Right forelimb (tissue), 1 donor: ENCODE measurements at regions not wholly inside any gene's neighbourhood (a gene's known extent, or its start where the extent isn't known, plus 50 kb on each side); places are given as distances from the start of the nearest gene placed in this dataset.

ENCODE experiments used
- DNase-seq: peaks from one replicate; pipeline ENCODE4 v3.0.0-alpha.2; 2018

DNA sequence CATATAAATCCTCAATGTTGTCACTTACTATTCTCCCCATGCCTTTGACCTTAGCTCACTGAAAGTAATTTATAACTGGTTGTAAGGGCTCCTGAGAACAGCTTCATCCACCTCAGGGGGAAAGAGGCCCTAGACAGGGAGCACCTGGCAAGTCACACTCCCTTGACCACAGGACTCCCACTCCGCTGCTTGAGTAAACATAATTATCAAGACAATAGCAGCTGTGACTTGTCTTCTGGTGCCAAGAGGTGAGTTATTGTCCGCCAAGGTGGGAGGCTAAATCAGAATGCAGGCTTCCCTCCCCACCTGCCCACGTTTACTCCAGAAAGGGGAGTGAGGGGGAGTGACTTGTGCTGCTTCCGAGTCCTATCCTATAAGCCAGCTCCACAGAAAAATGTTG lies 230.6 kb upstream of the LRATD1 start:
- no peak for DNase-seq

DNA sequence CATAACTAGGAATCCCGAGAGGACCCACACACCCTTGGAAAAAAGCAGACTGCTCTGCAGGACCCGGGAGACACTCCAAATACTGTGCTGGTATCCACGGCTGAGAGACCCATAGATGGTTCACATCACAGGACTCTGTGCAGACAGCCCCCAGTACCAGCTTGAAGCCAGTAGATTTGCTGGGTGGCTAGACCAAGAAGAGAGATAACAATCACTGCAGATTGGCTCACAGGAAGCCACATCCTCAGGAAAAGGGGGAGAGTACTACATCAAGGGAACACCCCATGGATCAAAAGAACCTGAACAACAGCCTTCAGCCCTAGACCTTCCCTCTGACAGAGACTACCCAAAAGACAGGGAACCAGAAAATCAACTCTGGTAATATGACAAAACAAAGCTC lies 223.8 kb upstream of the LRATD1 start:
- DNase-seq, result no peak

DNA sequence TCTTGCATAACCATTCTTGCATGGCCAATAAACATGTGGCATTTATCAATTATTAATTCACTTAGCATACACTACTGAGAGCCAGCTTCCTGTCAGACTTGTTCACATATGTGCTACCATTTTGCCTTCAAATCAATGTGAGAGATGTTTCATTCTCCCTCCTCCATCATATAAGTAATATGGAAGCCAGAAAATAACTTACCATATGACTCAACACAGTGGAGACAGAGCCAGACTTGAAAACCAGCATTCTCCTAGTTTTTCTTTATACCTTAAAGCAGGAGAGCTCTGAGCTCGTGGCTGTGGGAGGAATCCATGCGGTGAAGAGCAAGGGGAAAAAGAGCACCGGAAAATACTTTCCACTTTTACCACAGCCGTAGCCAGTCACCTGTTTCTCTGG lies 215.0 kb upstream of the LRATD1 start:
- DNase-seq, result no peak

DNA sequence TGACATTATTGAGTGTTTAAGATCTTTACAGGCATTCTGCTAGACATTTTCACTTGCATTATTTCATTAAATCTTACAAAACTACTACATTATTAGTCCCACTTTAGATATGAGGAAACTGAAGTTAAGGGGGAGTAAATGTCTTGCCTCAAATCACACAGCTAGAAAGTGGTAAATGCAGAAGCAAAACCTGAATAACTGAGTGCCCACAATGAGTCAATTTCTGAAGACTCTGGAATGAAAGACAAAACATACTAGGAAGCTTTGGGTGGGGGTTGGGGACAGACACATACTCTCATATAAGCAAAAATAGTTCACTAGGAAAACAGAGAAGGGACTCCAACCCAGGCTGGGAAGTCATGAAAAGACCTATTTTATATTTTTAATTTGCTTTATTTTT lies 214.4 kb upstream of the LRATD1 start:
- DNase-seq, result no peak

DNA sequence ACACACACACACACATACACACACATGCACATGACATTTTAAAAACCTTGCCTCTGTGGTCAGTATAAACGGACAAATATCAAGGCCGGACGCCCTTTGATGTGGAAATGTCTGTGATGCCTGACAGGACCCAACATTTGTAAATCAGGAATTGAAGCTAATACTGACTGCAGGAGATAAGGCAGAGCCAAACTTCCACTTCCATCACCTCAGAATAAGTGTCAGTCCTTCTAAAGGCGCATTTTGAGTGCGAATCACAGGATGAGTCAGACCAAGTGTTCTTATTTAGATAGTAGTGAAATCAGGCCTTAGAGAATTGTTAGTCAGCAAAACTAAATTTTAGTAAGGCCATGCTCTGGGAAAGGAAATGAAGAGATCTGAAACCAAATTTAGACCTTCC lies 211.7 kb upstream of the LRATD1 start:
- no peak for DNase-seq

DNA sequence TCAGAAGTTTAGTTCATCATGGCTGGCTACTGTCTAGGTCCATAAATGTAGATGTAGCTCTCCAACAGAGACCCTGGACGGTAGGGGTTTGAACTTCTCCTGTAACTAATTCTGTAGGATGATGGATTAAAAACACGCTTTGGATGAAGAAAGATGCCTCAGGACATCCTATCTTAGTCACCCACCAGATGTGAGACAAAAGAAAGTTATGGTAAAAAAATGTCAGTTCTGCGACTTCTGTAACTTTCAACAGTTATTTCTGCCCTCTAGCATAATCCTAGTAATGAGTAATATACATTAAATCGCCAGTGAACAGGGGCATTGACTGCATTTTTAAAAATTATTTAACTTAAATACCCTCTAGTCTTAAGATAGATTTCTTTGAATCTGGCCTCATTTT lies 210.1 kb upstream of the LRATD1 start:
- DNase-seq, result no peak

DNA sequence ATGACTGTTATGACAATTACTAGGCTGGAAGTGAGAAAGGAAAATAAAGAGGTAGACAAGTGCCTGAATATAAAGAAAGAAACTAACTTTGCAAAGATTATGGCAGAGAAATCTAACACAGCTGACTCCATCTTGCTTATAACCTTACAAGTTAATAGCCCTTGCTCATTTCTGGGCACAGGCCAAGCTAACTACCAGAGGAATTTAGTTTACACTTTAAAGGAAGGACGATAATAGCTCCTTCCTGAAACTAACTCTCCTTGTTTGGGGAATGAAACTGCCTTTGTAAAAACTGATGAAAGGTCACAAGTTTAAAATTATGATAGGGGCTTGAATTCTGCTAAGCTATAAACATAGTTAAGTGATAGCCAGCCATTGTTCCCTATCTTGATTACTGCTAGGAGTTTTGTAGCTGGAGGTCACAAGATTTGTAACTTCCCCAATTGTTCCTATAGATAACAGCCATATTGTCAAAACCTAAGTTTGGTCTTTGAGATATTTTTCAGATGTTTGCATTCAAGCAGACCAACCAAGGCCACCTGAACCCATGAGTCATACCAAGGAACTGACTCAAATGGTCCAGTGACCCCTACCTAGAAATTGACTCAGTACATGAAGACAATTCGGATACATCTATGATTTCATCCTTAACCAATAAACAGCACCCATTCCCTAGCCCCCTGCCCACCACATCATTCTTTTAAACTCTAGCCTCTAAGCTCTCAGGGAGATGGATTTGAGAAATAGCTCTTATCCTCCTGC lies 209.2 kb upstream of the LRATD1 start:
- no peak for DNase-seq

DNA sequence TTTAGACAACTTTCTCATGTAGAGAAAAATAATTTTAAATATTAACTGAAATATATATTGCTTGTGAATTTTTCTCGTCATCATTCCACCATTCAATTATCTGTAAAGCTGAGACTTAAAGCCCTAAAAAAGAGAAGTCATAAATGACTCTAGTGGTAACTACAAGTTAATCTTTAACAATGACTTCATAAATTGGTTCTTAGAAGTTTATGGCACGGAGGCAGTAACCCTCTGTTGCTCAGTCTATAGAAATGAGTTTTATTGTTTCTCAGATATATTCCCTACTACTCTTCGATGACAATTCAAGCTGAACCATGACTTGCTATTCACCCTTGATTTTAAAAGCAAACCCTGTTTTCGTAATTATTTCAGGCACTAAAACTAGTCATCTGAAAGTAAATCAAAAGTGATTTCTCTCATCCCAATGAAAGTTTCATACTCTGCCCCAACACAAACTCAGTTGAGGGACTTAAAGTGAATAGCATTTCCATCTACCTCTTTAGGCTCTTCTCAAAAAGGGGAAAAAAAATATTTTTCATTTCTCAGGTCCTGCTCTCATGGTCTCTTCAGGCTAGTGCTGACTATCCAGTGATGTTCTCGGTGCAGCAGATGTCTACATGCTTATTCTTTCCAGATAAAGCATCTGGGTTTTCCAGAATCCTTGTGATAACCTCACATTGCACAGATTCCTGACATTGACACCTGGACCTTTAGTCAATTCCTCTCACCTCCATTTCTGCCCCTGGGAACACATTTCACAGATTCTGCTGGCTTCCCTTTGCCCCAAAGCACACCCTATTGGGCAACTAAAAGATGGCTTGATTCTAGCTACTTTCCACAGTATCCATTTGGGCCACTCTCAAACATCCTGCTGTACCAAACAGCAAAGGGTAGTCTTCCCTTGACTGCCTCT lies 207.8 kb upstream of the LRATD1 start:
- no peak for DNase-seq

DNA sequence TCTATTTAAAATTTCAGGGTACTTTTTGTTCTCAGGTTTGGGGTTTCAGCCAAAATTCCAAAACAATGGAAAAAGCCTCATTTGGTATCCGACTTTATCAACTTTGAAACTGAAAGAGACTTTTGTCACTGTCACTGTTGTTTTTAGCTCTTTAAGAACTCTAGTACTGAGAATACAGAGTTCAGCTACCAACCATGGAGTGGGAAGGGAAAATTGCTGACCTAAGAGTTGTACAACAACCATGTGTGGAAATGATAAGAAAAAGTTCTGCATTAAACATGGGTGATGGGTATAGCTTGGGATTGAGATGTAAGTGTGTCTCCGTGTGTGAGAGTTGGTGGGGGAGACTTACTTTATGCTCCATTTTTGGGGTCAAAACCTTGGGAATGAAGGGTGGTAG lies 206.6 kb upstream of the LRATD1 start:
- no peak for DNase-seq

DNA sequence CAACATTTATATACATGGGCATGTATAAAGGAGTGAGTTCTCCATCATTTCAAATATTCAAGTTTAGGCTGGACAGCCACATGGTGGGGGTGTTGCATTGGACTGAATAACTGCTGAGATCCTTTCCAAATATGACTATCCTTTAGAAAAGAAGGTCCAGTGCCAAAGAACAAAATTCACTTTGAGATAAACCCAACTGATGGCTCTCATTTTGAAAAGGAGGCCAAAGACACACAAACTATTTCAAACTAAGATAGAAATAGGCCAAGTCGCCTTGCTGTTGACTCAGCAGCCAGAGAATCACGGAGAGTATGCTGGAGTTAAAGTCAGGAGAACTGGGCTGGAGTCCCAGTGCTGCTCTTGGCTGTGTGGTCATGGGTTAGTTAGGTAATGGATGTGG lies 204.5 kb upstream of the LRATD1 start:
- no peak for DNase-seq

DNA sequence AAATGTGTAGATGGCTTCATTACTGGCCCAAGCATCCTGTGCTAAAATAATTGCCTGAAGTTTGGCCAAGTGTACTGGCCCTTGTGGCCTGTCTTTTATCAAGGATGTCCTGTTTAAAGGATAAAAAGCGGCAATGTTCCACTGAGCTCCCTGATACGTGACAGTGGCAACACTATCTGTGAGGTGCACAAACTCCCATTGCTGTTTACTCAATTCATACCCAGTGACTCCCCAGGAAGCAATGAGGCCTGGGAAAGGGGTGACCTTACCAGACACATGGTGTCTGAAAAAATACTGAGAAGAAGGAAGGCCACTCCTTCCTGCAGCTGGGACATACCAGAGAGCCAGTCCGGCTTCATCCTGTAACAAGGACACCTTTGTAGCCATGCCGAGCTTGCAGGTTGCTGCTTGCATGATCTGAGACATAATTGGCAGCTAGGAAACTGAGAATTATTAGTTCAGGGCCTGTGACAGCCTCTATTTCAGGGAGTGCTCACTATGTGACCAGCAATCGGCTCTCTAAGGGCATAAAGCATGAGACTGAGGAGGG lies 198.5 kb upstream of the LRATD1 start:
- no peak for DNase-seq

DNA sequence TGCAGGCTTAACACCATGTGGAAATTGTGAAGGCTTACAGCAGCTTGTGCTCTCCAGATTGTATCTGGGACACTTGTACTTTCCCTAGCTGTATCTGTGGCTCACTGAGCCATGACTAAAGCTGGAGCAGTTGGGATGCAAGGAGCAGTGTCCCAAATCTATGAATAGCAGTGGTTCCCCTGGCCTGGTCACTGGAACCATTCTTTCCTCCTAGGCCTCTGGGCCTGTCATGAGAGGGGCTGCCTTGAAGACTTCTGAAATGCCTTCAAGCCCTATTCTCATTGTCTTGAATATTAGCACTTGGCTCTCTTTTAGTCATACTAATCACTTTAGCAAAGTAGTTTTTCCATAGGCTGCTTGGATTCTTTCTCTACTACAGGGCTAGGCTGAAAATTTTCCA lies 186.8 kb upstream of the LRATD1 start:
- DNase-seq, result no peak

DNA sequence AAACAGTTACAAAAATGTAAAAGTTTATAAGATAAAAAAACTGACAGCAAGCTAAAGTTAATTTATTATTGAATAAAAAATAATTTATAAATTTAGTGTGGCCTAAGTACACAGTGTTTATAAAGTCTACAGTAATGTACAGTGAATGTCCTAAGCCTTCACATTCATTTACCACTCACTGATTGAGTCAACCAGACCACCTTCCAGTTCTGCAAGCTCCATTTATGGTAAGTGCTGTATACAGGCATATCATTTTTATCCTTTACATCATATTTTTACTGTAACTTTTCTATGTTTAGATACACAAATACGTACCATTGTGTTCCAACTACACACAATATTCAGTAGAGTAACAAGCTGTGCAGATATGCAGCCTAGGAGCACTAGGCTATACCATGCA lies 184.2 kb upstream of the LRATD1 start:
- no peak for DNase-seq

DNA sequence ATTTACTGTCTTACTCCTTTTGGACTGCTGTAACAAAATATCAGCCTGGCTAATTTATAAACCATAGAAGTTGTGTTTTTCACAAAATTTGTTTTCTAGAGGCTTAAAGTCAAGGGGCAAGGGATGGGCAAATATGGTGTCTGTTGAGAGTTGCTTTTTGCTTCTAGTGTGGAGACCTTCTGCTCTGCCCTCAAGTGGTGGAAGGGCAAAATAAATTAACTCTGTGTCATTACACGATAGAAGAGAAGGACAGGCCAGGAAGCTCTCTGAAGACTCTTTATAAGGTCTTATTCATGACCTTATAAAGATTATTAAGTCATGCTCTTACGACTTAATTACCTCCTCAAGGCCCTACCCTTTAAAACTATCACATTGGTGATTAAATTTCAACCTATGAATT lies 181.2 kb upstream of the LRATD1 start:
- DNase-seq, result no peak

DNA sequence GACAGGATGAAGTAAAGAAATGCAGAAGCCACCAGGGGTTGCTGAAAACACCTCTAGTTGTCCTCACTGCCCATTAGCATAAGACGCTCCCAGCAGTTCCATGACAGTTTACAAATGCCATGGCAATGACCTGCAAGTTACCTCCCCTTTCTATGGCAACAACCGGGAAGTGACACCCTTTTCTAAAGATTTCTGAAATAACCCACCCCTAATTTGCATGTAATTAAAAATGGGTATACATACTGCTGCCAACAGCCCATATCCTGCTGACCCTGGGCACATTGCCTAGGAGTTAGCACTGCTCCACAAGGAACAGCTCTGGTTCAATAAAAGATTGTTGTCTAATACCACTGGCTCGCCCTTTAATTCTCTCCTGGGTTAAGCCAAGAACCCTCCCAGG lies 178.3 kb upstream of the LRATD1 start:
- no peak for DNase-seq

DNA sequence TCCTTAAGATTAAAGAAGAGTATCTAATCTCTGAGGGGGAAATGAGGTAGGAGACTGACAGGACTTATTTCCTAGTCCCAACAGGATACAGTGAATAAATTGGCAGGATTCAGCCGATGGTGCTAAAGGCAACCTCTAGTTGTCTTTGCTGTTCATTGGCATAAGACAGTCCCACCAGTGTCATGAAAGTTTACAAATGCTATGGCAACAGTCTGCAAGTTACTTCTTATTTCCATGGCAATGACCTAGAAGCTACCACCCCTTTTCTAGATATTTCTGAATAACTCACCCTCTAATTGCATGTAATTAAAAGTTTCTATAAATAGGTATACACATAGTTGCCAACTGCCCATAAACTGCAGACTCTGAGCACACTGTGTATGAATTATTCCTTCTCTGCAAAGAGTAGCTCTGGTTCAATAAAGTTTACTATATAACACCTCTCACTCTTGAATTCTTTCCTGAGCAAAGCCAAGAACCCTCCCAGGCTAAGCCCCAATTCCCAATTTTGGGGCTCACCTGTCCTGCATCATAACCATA lies 172.7 kb upstream of the LRATD1 start:
- no peak for DNase-seq

DNA sequence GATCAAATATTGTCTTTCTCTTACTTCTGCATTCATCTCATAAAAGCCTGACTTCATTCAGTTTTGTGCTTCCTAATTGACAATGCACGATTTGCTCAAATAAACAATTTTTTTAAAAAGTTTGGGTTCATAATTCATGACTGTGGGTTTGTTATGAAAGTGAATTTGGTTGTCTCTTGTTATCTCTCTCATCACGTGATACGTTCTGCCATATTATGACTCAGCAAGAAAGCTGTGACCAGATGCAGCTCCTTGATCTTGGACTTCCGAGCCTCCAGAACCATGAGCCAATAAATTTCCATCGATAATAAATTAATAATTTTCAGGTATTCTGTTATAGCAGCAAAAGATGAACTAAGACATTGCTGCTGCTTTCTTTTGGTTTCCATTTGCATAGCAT lies 156.5 kb upstream of the LRATD1 start:
- no peak for DNase-seq

DNA sequence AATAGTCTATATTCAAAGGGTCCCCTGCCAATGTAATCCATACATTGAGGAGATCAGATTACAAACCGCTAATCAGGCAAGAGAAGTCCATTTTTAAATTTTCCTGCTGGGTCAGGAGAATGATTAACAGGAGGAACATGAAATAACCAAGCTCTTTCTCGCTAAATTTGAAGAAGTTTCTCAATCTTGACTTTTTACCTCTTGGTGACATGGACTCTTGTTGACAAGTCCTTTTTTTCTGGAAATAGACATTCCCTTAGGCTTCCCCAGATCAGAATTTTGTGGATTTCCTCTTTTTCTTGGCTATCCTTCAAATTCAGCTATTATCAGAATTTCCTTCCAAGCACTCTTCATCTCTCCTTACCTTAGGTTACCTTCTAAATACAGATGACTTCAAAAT lies 153.0 kb upstream of the LRATD1 start:
- DNase-seq, result no peak

DNA sequence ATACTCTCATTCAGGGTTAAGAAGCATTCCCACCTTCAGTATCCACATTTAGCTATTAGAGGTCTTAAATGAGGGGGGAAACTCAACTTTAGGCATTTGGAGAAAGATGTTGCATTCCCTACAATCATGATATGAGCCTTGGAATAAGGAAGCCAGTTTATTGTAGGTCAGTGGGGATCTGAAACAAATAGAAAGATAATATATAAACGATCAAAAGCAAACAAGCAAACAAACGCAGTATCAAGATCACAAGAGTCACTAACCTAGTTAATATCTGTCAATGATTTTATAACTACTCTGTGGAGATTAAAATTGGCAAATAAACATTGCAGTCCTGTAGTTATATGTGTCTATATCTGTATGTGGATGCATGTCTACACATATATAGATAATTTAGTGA lies 152.4 kb upstream of the LRATD1 start:
- no peak for DNase-seq

DNA sequence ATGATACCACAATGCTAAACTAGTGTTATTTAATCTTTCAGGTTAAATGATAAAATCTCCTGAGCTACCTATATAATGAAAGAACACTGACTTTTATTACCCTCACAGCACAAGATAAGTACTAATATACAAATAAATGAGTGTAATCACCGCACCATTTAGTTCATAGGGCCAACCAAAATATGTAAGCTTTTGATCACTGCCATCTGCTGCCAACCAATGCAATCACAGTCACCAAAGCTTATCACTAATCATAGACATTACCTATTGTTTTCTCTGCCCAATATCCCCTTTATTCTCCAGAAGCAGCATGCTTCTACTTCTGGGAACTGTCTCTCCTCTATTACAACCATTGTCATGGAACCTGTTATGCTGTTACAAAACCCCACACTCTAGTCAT lies 151.6 kb upstream of the LRATD1 start:
- no peak for DNase-seq

DNA sequence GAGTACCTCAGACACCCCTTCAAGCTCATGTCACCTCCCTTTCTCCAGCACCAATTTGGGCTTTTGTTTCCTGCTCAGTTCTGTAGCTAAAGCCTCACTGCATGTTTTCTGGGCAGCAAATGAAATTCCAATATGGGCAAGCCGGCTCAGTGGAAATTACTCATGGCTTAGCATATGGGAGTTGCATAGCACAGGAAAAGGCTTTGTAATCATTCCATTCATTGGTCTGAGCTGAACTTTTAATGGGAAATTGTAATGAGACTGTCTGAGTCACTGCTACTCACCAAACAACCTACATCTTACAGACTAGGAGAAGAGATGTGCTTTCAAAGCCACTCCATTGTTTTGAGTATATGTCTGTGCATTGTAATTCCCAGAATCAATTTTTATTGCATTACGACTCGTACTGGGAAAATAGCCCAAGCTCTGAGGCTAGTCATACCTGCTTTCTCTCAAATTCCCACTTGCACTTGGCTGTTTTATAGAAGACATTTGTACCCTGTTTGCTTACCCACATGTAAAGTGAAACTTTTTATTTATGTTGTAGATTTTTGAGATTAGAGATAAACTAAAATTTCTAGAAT lies 139.5 kb upstream of the LRATD1 start:
- DNase-seq, result no peak

DNA sequence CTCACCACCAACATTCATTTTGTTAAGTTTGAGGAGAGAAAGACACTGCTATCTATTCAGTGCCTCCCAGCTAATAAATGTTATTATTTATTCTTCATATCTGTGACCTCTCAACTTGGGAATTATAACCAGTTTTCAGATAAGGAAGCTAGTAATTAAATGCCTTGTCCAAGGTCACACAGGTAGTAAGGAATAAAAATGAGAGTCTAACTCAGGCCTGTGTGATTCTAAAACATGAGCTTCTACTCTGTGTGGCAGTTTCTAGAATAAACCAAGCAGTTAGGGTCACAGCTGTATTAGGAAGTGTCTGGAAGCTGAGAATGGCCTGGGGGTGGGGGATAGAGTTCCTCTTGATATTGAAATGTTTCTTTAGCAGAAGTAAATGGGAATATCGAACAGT lies 137.8 kb upstream of the LRATD1 start:
- no peak for DNase-seq

DNA sequence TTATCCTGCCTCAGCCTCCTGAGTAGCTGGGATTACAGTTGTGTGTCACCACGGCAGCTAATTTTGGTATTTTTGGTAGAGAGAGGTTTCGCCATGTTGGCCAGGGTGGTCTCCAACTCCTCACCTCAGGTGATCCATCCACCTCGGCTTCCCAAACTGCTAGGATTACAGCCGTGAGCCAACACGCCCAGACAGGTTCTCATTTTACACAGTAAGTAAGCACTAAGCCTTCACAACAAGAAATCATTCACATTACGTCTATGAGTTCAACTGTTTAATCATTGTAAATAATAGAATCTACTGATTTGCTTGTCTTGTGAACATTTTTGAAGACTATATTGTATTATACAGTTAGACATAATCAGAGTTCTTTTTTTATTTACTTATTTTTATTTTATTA lies 131.5 kb upstream of the LRATD1 start:
- DNase-seq, result no peak
